Activated CD8-positive, alpha-beta memory T cell treated with anti-CD3 and anti-CD28 coated beads, Interleukin-2, amount 50 U/mL, for 4 hours (primary cell): ENCODE measurements at regions not wholly inside any gene's neighbourhood (a gene's known extent, or its start where the extent isn't known, plus 50 kb on each side); places are given as distances from the start of the nearest gene placed in this dataset.
"Not testable (repeated sequence)": the region's sequence is repeated elsewhere in the genome, so short reads cannot be mapped to it uniquely, and the experiment has no call there.

Source experiments
- DNase-seq: peaks from one replicate; pipeline ENCODE4 v3.0.0-alpha.2; 2020

DNA sequence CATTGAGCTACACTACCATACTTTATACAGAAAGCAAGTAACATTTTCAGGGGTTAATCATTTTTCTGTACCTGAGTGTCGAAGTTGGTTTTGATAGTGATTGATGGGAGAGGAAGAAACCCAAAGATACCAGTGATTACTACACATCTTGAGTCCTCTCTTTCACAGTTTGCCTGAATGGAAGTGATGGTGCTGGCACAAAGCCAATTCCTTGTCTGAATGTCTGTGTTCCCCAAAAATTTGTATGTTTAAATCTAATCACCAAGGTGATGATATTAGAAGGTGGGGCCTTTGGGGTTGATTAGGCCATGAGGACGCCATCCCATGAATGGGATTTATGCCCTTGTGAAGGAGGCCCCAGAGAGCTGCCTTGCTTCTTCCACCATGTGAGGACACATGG, 696.9 kb upstream of the ANKRD30A start:
- DNase-seq = no peak

GRCh38 chr10:36425131-36425797, 700.1 kb upstream of the ANKRD30A start:
- no peak for DNase-seq

DNA sequence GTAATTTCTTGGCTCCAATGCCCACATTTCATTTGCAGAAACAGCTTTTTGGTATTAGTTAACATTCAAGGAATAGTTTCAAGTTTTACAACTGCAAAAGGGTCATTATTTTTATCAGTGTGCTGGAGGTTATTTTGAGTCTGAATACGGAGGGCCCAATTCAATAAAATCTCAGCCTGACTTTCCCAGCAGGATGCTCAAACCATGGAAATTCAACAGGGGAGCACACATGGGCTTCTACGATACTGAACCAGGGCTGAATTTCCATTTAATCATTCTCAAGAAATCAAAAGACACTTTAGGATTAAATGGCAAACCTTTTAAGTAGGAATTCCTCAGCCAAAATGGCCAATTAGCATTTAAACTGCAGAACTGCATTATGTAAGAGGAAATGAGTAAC, 700.9 kb upstream of the ANKRD30A start:
- no peak for DNase-seq

DNA sequence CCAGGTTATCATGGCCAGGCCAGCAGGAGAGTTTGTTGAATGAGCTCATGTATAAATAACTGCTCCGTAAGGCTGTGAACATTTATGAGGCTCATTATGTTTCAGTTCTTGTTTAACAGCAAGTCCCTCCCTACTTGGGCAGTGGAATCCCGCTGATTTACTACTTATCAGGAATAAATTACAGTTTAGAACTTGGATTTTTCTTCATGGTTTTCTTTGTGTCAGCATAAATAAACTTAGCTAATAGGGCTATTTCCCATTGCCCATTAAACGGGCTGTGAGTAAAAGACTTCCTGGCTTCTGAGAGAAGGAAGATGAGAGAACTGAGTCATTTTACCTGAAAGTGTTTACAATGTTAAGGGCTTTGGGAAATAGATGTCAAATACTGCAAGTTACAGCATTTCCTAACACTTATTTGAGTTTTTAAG, 701.6 kb upstream of the ANKRD30A start:
- DNase-seq = no peak

DNA sequence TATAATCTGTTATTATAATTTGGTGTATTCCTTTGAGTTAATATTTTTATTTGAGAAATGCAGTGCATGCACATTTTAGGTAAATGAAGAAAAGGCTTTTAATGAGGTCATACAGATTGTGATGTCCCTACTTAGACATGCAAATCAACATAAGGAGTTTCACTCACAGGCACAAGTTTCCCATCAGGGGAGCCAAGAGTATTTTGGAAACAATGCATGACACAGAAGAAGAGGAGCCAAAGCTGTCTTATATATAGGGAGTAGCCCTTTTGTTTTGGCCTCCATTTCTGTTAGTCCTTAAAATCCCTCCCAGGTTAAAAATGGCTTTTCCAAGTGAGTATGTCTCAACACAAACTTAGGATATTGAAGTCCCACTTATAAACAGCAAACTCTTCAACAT, 703.4 kb upstream of the ANKRD30A start:
- DNase-seq = no peak

DNA sequence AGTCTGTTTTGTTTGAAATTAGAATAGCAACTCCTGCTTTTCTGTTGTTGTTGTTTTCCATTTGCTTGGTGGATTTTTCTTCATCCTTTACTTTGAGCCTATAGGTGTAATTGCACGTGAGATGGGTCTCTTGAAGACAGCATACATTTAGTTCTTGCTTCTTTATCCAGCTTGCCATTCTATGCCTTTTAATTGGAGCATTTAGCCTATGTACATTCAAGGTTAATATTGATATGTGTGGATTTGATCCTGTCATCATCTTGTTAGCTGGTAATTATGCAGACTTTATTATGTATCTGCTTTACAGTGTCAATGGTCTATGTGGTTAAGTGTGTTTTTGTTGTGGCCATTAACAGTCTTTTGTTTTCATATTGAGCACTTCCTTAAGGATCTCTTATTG, 708.9 kb upstream of the ANKRD30A start:
- DNase-seq = no peak

- DNase-seq = no peak
These were observed 712.5 kb upstream of the ANKRD30A start for GRCh38 chr10:36412942-36413341.

DNA sequence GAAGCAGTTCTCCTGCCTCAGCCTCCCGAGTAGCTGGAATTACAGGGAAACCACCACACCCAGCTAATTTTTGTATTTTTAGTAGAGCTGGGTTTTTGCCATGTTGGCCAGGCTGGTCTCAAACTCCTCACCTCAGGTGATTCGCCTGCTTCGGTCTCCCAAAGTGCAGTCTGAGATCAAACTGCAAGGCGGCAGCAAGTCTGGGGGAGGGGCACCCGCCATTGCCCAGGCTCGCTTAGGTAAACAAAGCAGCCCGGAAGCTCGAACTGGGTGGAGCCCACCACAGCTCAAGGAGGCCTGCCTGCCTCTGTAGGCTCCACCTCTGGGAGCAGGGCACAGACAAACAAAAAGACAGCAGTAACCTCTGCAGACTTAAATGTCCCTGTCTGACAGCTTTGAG, 725.2 kb upstream of the ANKRD30A start:
- not testable (repeated sequence) for DNase-seq

- DNase-seq = no peak
These were observed 731.6 kb upstream of the ANKRD30A start for GRCh38 chr10:36393801-36394200.

- no peak for DNase-seq
These were observed 734.0 kb upstream of the ANKRD30A start for GRCh38 chr10:36391405-36391804.

GRCh38 chr10:36390221-36390620, 735.2 kb upstream of the ANKRD30A start:
- no peak for DNase-seq

DNA sequence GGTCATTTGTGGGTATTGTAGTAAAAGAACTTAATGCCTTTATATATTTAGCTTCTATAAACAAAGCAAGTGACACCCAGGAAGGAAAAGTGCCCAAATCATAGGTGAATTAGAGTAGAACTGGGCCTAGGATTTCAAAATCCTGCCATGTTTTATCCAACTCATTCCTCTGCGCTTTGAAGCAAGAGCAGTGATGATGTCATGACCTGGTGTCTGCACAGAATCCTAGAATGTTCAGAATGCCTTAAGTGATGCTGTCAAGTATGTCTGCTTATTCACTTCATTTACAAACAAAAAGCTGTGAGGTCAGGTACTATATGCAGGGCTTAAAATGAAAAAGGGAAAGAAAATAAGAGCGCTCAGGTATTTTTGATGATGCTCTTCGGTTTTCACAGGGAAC, 737.2 kb upstream of the ANKRD30A start:
- no peak for DNase-seq

DNA sequence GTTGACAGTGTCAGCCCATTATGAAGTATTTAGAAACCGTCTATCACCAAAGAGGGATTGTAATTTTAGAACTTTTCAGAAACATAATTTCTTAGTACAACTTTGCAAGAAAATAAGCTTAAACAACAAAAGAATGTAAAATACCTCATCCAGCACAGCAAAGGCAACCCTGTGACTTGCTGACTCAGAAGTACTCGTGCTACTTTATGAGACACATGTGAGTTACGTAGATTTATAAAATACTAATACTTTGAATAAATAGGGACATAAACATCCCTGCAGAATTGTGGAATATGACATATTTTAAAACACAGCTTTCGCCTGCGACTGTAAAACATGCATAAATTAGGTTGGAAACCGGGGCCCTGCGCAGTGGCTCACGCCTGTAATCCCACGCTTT, 739.7 kb upstream of the ANKRD30A start:
- no peak for DNase-seq

DNA sequence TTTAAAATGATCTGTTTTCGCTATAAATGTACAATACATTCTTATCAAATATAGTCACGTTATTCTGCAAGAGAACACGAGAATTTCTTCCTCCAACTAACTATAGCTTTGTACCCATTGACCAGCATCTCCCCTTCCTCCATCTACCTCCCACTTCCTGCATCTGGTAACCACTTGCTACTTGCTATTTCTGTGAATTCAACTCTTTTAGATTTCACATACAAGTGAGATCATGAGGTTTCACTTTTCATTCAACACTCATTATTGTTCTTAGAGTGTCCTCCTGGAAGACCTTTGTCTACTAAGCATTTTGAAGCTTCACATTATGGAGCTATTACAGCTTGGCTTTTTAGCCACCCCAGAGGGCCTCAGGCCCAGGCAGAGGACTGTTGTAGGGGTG, 741.3 kb upstream of the FZD8 start:
- DNase-seq = no peak

- DNase-seq = no peak
These were observed 739.7 kb upstream of the FZD8 start for GRCh38 chr10:36381748-36382147.

- no peak for DNase-seq
These were observed 738.4 kb upstream of the FZD8 start for GRCh38 chr10:36380538-36380937.

- no peak for DNase-seq
These were observed 733.0 kb upstream of the FZD8 start for GRCh38 chr10:36375107-36375506.

- no peak for DNase-seq
These were observed 731.5 kb upstream of the FZD8 start for GRCh38 chr10:36373424-36374096.

DNA sequence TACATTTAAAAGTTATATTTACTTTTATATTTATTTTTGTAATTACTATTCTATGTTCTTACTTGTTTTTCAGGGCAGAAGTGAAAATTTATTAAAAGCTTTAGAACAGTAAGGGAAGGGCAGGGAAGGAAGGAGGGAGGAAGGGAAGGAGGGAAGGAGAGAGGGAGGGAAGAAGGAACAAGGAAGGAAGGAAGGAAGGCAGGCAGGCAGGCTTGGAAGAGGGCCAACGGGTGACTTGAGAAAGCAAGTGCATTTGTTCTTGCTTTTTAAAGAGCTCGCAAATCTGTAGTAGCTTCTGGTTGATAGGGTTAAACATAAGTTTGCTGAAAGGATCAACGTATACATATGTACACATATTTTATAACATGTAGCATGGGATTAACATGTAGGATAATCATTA, 725.3 kb upstream of the FZD8 start:
- no peak for DNase-seq

- DNase-seq = no peak
These were observed 724.7 kb upstream of the FZD8 start for GRCh38 chr10:36366843-36367242.

- DNase-seq = no peak
These were observed 724.0 kb upstream of the FZD8 start for GRCh38 chr10:36366065-36366464.

DNA sequence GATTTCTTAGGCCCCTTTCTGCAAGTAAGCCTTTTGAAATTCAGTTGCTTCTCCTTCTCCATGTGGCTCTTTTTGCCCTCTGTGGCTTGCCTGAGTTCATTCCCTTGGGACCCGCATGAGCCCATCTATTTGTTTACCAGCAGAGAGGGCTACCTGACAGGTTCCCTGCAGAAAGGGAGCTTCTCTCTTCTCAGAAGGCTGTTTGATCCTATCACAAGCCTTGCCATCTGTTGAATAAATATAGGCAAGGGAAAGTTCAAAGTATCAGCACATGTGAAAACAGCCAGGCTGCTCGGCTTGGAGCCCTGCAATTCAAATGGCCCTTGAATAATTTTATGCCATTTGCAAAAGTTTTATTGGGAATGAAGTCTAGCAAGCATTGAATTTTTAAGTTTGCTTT, 720.2 kb upstream of the FZD8 start:
- DNase-seq = no peak

DNA sequence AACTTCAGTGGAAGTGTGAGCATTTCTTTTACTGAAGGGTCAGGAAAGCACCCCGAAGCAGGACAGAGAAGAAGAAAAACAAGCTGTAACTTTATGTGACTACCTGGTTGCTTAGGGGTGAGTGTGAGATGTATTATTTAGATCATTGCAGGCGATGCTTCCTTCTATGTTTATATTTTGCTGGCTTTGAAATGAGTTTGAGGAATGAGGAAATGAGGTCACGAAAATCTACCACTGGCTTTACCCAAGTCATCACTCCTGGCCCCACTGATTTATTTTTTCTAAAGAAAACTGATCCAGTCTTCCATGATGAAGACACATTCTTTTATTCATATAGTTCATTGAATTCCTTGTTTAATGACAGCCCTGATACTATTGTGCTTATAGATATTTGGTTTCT, 716.6 kb upstream of the FZD8 start:
- DNase-seq = no peak

- DNase-seq = no peak
These were observed 712.5 kb upstream of the FZD8 start for GRCh38 chr10:36354633-36355032.

GRCh38 chr10:36351159-36351558, 709.1 kb upstream of the FZD8 start:
- no peak for DNase-seq
